Erythroblast (primary cell): ENCODE measurements at regions not wholly inside any gene's neighbourhood (a gene's known extent, or its start where the extent isn't known, plus 50 kb on each side); places are given as distances from the start of the nearest gene placed in this dataset.

Experiments
- GATA1 ChIP-seq: IDR thresholded peaks from 2 replicates; pipeline ENCODE4 v1.6.1; 2011; ENCODE audit warnings: low read depth, mild to moderate bottlenecking, control low read depth, low read length, moderate library complexity
- POLR2A ChIP-seq: IDR thresholded peaks from 2 replicates; pipeline ENCODE4 v1.6.1; 2011; ENCODE audit warnings: mild to moderate bottlenecking, low read length

DNA sequence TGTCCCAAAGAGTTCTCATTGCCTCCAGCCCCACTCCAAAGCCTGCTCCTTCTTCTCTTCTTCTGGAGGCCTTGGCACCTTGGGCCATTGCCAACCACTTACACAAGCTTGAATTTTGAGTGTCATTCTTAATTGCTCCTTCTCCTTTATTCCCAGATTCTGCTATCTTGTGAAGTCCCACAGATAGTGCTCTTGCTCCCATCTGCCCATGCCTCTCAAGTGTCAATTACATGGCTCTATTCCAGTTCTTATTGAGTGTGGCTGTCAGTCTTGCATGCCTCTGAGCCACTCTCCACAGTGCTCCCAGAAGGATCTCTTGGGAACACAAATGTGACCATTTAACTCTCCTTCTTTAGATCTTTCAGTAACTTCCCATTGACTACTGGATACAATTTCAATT is 117.3 kb upstream of the SFRP2 start:
- TF ChIP-seq POLR2A (no peak), GATA1 (no peak)
